PC-3 (cell line): ENCODE measurements at regions not wholly inside any gene's neighbourhood (a gene's known extent, or its start where the extent isn't known, plus 50 kb on each side); places are given as distances from the start of the nearest gene placed in this dataset.
A peak's percentile ranks its signal among the peaks of the same experiment; 100 is the strongest.

ENCODE experiments used
- ATAC-seq: fragments of 200-7000 bp; cut with Tn5 transposase; 2 replicates; pipeline ENCODE4 v1.9.1; 2020; ENCODE audit warnings: mild to moderate bottlenecking, moderate library complexity
- BruUV-seq: library from RNA; stranded (reverse); fragments of 400-500 nt; replicated peaks from 2 replicates; lab custom pipeline; 2021; lab: Mats Ljungman, UMichigan
- CTCF ChIA-PET: fragments of 300-600 bp; sonication (Branson Sonifier 250); formaldehyde crosslinking; loops from one replicate; lab custom pipeline; 2022; ENCODE audit warnings: antibody characterized with exemption; lab: Charles Lee
- POLR2A ChIA-PET: fragments of 300-600 bp; sonication (Branson Sonifier 250); formaldehyde crosslinking; loops from one replicate; lab custom pipeline; 2022; ENCODE audit warnings: antibody characterized with exemption; ENCODE audit not compliant: unreplicated experiment; lab: Charles Lee
- DNase-seq: peaks from one replicate; pipeline ENCODE4 v3.0.0-alpha.2; 2015
- H2AFZ ChIP-seq: fragments of 300-600 bp; sonication (generic); 2 replicates; pipeline ENCODE4 v1.6.0; 2016; ENCODE audit warnings: antibody characterized with exemption, low read length
- H3F3A ChIP-seq: fragments of 300-600 bp; sonication (generic); one replicate; pipeline ENCODE4 v1.6.0; 2017; ENCODE audit warnings: antibody characterized with exemption, low read length, control low read depth, mild to moderate bottlenecking; ENCODE audit not compliant: unreplicated experiment
- H3K27ac ChIP-seq: fragments of 300-600 bp; sonication (generic); 2 replicates; pipeline ENCODE4 v1.5.1; 2016; ENCODE audit warnings: mild to moderate bottlenecking, low read length
- H3K27me3 ChIP-seq: fragments of 300-600 bp; sonication (generic); 2 replicates; pipeline ENCODE4 v1.6.1; 2016; ENCODE audit warnings: low read length, mixed read lengths
- H3K36me3 ChIP-seq: fragments of 300-600 bp; sonication (generic); 2 replicates; pipeline ENCODE4 v1.6.1; 2016; ENCODE audit warnings: low read depth, mixed run types, low read length, mixed read lengths
- H3K4me1 ChIP-seq: fragments of 300-600 bp; sonication (generic); 2 replicates; pipeline ENCODE4 v1.5.1; 2016; ENCODE audit warnings: low read length; ENCODE audit not compliant: insufficient read depth
- H3K4me2 ChIP-seq: fragments of 300-600 bp; sonication (generic); 2 replicates; pipeline ENCODE4 v1.6.0; 2016; ENCODE audit warnings: low read length
- H3K4me3 ChIP-seq: fragments of 300-600 bp; sonication (generic); 2 replicates; pipeline ENCODE4 v1.5.1; 2016; ENCODE audit warnings: mild to moderate bottlenecking, low read length, mixed read lengths
- H3K79me2 ChIP-seq: fragments of 300-600 bp; sonication (generic); 2 replicates; pipeline ENCODE4 v1.6.1; 2017; ENCODE audit warnings: low read length, mixed read lengths
- H3K9ac ChIP-seq: fragments of 300-600 bp; sonication (generic); 2 replicates; pipeline ENCODE4 v1.6.0; 2016; ENCODE audit warnings: mild to moderate bottlenecking, low read length
- H3K9me2 ChIP-seq: fragments of 300-600 bp; sonication (generic); replicated peaks from 2 replicates; pipeline ENCODE4 v1.6.1; 2016; ENCODE audit warnings: mixed run types, low read length, mixed read lengths
- H3K9me3 ChIP-seq: fragments of 300-600 bp; sonication (generic); 2 replicates; pipeline ENCODE4 v1.6.1; 2016; ENCODE audit warnings: low read length, mixed read lengths
- H4K20me1 ChIP-seq: fragments of 300-600 bp; sonication (generic); 2 replicates; pipeline ENCODE4 v1.6.1; 2016; ENCODE audit warnings: low read length, mixed read lengths
- EZH2 ChIP-seq: fragments of 300-600 bp; sonication (generic); IDR thresholded peaks from one replicate; pipeline ENCODE4 v1.6.1; 2017; ENCODE audit warnings: antibody characterized with exemption, mild to moderate bottlenecking, low read length; ENCODE audit not compliant: unreplicated experiment
- EZH2phosphoT487 ChIP-seq: fragments of 300-600 bp; sonication (generic); IDR thresholded peaks from 2 replicates; pipeline ENCODE4 v1.6.1; 2018; ENCODE audit warnings: mild to moderate bottlenecking, antibody characterized with exemption, low read length, borderline replicate concordance
- intact Hi-C: fragments of 100-400 bp; cut with micrococcal nuclease; formaldehyde crosslinking; loops from 2 replicates; pipeline ENCODE4 v1.9.0; 2023
- TF ChIP-seq, protein P1 (sequence below): fragments of 300-600 bp; sonication (generic); conservative IDR thresholded peaks from 2 replicates; pipeline ENCODE4 v1.5.1; 2017; ENCODE audit warnings: antibody characterized with exemption, low read depth, mild to moderate bottlenecking, low read length

DNA sequence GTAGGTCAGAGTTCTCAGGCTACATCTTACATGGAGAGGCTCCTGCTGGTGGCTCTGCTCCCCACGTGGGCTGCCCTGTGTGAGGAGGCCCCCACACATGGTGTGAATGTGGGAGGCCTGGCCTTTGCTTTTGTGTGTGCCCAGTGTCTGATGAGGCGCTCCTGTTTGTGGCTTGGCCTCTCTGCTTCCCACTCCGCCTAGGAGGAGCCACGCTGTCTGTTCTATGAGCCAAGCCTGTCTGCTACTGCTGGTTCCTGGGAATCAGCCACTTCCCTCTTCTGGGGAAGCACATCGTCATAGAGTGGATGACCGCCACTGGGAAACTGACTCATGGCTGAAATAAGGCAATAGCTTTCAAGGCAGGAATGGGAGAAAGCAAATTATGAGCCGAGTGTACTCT is 87.1 kb downstream of the CYP26A1 start:
- no peaks in the 10 kb centered on the region for H3K36me3 ChIP-seq
- BruUV-seq: no TSS peak
- ChIA-PET POLR2A (no interaction called here), CTCF (no interaction called here)
- no peak overlapping the region for H3K9ac ChIP-seq
- H3K4me3 ChIP-seq: no peak overlapping the region
- H4K20me1 ChIP-seq: no peaks in the 10 kb centered on the region
- H2AFZ ChIP-seq: 0 out of 2 replicates have a peak overlapping the region, but pooled peaks have one; percentile 45
- H3K4me1 ChIP-seq: no peaks in the 10 kb centered on the region
- no peaks in the 10 kb centered on the region for H3K9me2 ChIP-seq
- H3K27ac ChIP-seq: no peak overlapping the region
- no peaks in the 10 kb centered on the region for H3K79me2 ChIP-seq
- H3K9me3 ChIP-seq: no peaks in the 10 kb centered on the region
- H3K27me3 ChIP-seq: no peaks in the 10 kb centered on the region
- intact Hi-C loops: no loop called here
- H3K4me2 ChIP-seq: no peak overlapping the region
- H3F3A ChIP-seq: no peaks in the 10 kb centered on the region
- TF ChIP-seq, protein P1, sequence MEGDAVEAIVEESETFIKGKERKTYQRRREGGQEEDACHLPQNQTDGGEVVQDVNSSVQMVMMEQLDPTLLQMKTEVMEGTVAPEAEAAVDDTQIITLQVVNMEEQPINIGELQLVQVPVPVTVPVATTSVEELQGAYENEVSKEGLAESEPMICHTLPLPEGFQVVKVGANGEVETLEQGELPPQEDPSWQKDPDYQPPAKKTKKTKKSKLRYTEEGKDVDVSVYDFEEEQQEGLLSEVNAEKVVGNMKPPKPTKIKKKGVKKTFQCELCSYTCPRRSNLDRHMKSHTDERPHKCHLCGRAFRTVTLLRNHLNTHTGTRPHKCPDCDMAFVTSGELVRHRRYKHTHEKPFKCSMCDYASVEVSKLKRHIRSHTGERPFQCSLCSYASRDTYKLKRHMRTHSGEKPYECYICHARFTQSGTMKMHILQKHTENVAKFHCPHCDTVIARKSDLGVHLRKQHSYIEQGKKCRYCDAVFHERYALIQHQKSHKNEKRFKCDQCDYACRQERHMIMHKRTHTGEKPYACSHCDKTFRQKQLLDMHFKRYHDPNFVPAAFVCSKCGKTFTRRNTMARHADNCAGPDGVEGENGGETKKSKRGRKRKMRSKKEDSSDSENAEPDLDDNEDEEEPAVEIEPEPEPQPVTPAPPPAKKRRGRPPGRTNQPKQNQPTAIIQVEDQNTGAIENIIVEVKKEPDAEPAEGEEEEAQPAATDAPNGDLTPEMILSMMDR: no peak
- no peak for TF ChIP-seq EZH2
- no peak for TF ChIP-seq EZH2phosphoT487
- peak; percentile 12 for DNase-seq
- no peak for ATAC-seq

DNA sequence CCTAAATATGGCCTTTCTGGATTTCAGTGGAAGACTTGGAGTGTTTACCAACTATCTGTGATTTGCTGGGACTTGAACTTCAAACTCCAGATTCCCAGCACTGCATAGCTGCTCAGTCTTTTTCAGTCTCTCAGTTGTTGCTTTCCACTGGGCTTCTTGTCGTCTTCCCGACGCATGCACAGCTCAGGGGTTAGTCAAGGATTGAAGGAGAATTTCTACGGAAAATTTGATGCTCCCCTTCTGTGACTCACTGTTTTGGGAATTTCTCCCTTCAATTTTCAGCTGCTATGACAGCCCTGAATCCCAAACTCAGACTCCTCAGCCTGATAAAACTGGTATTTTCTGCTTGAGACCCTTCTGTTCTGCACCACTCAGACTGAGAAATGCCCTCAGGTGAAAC is 91.7 kb downstream of the CYP26A1 start:
- ChIA-PET POLR2A (no interaction called here), CTCF (no interaction called here)
- no peak for TF ChIP-seq EZH2phosphoT487
- TF ChIP-seq EZH2: no peak
- TF ChIP-seq, protein P1: no peak
- no TSS peak for BruUV-seq
- intact Hi-C loops: no loop called here
- H3K9ac ChIP-seq: no peak overlapping the region
- H3K27me3 ChIP-seq: no peaks in the 10 kb centered on the region
- H3F3A ChIP-seq: no peaks in the 10 kb centered on the region
- no peaks in the 10 kb centered on the region for H4K20me1 ChIP-seq
- no peaks in the 10 kb centered on the region for H3K9me2 ChIP-seq
- H3K4me1 ChIP-seq: no peaks in the 10 kb centered on the region
- no peaks in the 10 kb centered on the region for H3K9me3 ChIP-seq
- no peaks in the 10 kb centered on the region for H3K36me3 ChIP-seq
- H3K4me2 ChIP-seq: no peak overlapping the region
- peak; percentile 13 for DNase-seq
- H3K79me2 ChIP-seq: no peaks in the 10 kb centered on the region
- H3K4me3 ChIP-seq: no peak overlapping the region
- H3K27ac ChIP-seq: no peak overlapping the region
- H2AFZ ChIP-seq: no peak overlapping the region
- no peak for ATAC-seq

DNA sequence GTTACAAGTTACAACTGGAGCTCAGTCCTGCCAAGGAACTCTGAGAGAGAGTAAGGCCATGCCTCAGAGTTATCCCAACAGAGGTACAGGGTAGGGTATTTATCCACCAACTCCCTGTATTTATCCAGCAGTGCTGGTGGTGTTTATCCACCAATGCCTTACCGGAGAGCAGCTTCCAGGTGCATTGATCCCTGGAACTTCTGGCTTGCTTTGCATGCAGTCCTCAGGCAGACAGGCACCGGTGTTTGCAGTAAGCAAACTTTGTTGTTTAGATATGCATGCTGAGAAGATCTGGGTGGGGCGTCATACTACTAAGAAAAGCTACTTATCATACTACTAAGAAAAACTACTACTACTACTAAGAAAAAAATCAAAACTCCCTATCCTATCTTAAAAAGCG is 92.4 kb downstream of the CYP26A1 start:
- Histone ChIP-seq H3K79me2 (no peaks in the 10 kb centered on the region), H3K9me2 (no peaks in the 10 kb centered on the region), H2AFZ (no peak overlapping the region), H3K27me3 (no peaks in the 10 kb centered on the region), H3K36me3 (no peaks in the 10 kb centered on the region), H3K4me1 (no peaks in the 10 kb centered on the region), H3K27ac (no peak overlapping the region), H3K4me2 (no peak overlapping the region), H3F3A (no peaks in the 10 kb centered on the region), H4K20me1 (no peaks in the 10 kb centered on the region), H3K9ac (no peak overlapping the region), H3K9me3 (no peaks in the 10 kb centered on the region), H3K4me3 (no peak overlapping the region)
- ChIA-PET POLR2A (no interaction called here), CTCF (no interaction called here)
- TF ChIP-seq EZH2: no peak
- TF ChIP-seq, protein P1: no peak
- TF ChIP-seq EZH2phosphoT487: no peak
- no TSS peak for BruUV-seq
- intact Hi-C loops: no loop called here
- ATAC-seq (no peak), DNase-seq (peak; percentile 1)
